Body of pancreas (tissue), 4 donors: ENCODE measurements at regions not wholly inside any gene's neighbourhood (a gene's known extent, or its start where the extent isn't known, plus 50 kb on each side); places are given as distances from the start of the nearest gene placed in this dataset.

Experiments used
- POLR2A ChIP-seq, 3 donors: fragments of 450-650 bp; IDR thresholded peaks; one replicate each; pipeline ENCODE4 v1.6.1; 2016; ENCODE audit warnings: antibody characterized with exemption in 3 of 3, mild to moderate bottlenecking in 2 of 3
- TF ChIP-seq, protein P1 (sequence below), 7 experiments: fragments of 450-650 bp in 4 of 7; fragments of 200-600 bp in 3 of 7; sonication (generic) in 3 of 7; IDR thresholded peaks; one replicate each; pipeline ENCODE4 v1.5.1; 2016 to 2019; ENCODE audit warnings: antibody characterized with exemption in 7 of 7

DNA sequence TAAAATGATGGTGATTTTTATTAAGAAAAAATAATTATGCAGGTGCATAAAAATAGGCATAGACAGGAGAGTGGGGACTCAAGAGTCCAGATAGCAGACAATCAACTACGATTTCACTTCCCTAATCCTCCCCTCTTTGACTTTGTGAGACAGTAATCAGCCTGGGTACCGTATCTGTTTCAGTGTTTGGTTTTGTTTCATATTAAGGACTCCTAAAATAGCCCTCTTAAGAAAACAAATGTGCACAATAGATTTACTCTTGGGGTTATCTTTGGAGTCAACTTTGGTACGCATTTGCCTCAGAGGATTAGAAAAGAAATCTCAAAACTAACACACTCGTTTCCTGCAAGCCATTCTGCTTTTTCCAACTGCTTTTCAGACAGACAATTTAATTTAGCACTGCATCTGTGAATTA, 96.3 kb downstream of the ZNF608 start:
- TF ChIP-seq, protein P1, sequence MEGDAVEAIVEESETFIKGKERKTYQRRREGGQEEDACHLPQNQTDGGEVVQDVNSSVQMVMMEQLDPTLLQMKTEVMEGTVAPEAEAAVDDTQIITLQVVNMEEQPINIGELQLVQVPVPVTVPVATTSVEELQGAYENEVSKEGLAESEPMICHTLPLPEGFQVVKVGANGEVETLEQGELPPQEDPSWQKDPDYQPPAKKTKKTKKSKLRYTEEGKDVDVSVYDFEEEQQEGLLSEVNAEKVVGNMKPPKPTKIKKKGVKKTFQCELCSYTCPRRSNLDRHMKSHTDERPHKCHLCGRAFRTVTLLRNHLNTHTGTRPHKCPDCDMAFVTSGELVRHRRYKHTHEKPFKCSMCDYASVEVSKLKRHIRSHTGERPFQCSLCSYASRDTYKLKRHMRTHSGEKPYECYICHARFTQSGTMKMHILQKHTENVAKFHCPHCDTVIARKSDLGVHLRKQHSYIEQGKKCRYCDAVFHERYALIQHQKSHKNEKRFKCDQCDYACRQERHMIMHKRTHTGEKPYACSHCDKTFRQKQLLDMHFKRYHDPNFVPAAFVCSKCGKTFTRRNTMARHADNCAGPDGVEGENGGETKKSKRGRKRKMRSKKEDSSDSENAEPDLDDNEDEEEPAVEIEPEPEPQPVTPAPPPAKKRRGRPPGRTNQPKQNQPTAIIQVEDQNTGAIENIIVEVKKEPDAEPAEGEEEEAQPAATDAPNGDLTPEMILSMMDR (IDR thresholded peaks at IDR 0.05), result no peak
- no peak for TF ChIP-seq POLR2A (IDR thresholded peaks at IDR 0.05)
